GM12864 (cell line): ENCODE measurements at regions not wholly inside any gene's neighbourhood (a gene's known extent, or its start where the extent isn't known, plus 50 kb on each side); places are given as distances from the start of the nearest gene placed in this dataset.

Experiments
- DNase-seq: peaks from one replicate; pipeline ENCODE4 v3.0.0-alpha.2; 2011; ENCODE audit warnings: low read depth
- H3K4me3 ChIP-seq: 2 replicates; pipeline ENCODE4 v1.5.1; 2011; ENCODE audit warnings: mild to moderate bottlenecking, low read depth, low read length, control low read depth
- TF ChIP-seq, protein P1 (sequence below): IDR thresholded peaks from 2 replicates; pipeline ENCODE4 v1.5.1; 2011; ENCODE audit warnings: low read depth, mild to moderate bottlenecking, moderate library complexity, low read length, control low read depth, inconsistent platforms; ENCODE audit errors: missing control alignments

GRCh38 chr1:19567041-19567440, 77.1 kb upstream of the NBL1 start:
- TF ChIP-seq, protein P1, sequence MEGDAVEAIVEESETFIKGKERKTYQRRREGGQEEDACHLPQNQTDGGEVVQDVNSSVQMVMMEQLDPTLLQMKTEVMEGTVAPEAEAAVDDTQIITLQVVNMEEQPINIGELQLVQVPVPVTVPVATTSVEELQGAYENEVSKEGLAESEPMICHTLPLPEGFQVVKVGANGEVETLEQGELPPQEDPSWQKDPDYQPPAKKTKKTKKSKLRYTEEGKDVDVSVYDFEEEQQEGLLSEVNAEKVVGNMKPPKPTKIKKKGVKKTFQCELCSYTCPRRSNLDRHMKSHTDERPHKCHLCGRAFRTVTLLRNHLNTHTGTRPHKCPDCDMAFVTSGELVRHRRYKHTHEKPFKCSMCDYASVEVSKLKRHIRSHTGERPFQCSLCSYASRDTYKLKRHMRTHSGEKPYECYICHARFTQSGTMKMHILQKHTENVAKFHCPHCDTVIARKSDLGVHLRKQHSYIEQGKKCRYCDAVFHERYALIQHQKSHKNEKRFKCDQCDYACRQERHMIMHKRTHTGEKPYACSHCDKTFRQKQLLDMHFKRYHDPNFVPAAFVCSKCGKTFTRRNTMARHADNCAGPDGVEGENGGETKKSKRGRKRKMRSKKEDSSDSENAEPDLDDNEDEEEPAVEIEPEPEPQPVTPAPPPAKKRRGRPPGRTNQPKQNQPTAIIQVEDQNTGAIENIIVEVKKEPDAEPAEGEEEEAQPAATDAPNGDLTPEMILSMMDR, result no peak
- no peak overlapping the region for H3K4me3 ChIP-seq
- no peak for DNase-seq

- no peak overlapping the region for H3K4me3 ChIP-seq
- DNase-seq, result no peak
Observed at GRCh38 chr1:19564366-19564765, 79.0 kb upstream of the CAPZB start.

GRCh38 chr1:19563324-19564097, 78.2 kb upstream of the CAPZB start:
- no peak for DNase-seq
- no peak overlapping the region for H3K4me3 ChIP-seq
- TF ChIP-seq, protein P1, result no peak

More at GRCh38 chr1:19564366-19564765, 79.0 kb upstream of the CAPZB start:
- TF ChIP-seq, protein P1, result no peak

DNA sequence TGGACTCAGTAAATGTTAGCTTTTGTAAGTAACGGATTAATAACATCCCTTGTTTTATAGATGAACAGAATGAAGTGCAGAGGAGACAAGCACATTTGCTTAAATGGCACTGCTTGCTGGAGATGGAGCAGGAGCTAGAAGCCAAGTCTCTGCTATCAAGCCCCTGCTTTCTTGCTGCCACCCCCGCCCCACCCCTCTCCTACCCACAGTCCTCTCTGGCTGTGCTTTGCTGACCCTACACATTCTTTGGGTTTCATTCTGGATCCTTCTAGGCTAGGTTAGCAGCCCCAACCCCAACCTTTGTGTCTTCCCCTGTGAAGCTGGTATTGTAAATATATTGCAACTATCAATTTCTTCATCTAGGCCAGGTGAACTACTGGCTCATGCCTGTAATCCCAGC, 77.5 kb upstream of the CAPZB start:
- no peak overlapping the region for H3K4me3 ChIP-seq
- TF ChIP-seq, protein P1, result no peak
- no peak for DNase-seq

GRCh38 chr1:19560480-19560879, 75.1 kb upstream of the CAPZB start:
- DNase-seq, result no peak
- TF ChIP-seq, protein P1, result no peak
- H3K4me3 ChIP-seq, result no peak overlapping the region

DNA sequence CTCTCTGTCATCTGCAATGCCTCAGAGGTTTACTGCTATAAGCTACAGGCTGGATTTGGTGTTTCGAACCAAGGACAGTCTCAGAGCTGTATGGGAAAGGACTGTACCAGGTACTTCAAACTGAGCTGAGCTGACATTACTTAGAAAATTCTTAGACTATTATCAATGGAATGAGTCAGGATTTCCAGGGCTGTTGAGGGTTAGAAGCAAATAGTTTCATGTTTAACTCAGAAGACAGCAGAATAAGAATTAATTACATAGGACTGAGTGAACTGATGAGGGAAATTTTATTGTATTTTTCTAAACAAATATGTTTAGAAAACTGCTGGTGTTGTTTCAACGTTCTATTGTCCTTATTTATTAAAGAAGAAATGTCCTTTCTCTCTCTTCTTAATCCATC, 74.3 kb upstream of the CAPZB start:
- DNase-seq, result no peak
- no peak overlapping the region for H3K4me3 ChIP-seq
- TF ChIP-seq, protein P1, result no peak

DNA sequence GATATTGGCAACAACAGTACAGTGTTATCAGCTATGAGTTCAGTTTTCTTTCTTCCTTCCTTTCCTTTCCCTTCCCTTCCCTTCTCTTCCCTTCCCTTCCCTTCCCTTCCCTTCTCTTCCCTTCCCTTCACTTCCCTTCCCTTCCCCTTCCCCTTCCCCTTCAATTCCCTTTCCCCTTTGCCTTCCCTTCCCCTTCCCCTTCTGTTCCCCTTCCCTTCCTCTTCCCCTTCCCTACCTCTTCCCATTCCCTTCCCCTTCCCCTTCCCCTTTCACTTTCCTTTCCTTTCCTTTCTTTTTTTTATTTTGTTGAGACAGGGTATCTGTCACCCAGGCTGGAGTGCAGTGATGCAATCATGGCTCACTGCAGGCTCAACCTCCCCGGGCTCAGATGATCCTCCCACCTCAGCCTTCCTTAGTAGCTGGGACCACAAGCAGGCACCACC, 72.3 kb upstream of the CAPZB start:
- no peak overlapping the region for H3K4me3 ChIP-seq
- no peak for DNase-seq
- TF ChIP-seq, protein P1, result no peak
